PFSK-1 (cell line): ENCODE measurements at regions not wholly inside any gene's neighbourhood (a gene's known extent, or its start where the extent isn't known, plus 50 kb on each side); places are given as distances from the start of the nearest gene placed in this dataset.

Experiments
- POLR2AphosphoS5 ChIP-seq: IDR thresholded peaks from 2 replicates; pipeline ENCODE4 v1.6.1; 2012; ENCODE audit warnings: low read depth, mild to moderate bottlenecking, control low read depth, low read length, moderate library complexity
- REST ChIP-seq, 2 experiments: IDR thresholded peaks; 2 replicates each; pipeline versions ENCODE4 v1.6.1 to v1.8.0; 2011 to 2012; ENCODE audit warnings: low read depth in 2 of 2, low read length in 2 of 2, control low read depth in 1 of 2, inconsistent platforms in 1 of 2, mild to moderate bottlenecking in 1 of 2, moderate library complexity in 1 of 2; ENCODE audit not compliant: insufficient read depth in 1 of 2
- SIN3A ChIP-seq: IDR thresholded peaks from 2 replicates; pipeline ENCODE4 v1.6.1; 2012; ENCODE audit warnings: mild to moderate bottlenecking, low read length, moderate library complexity, borderline replicate concordance; ENCODE audit not compliant: insufficient read depth
- TAF1 ChIP-seq: IDR thresholded peaks from 2 replicates; pipeline ENCODE4 v1.6.1; 2012; ENCODE audit warnings: low read length, control low read depth, borderline replicate concordance; ENCODE audit not compliant: insufficient read depth

GRCh38 chr13:52931539-52932431 lies 83.3 kb upstream of the PCDH8 start:
- no peak for TF ChIP-seq POLR2AphosphoS5
- no peak for TF ChIP-seq SIN3A
- no peak for TF ChIP-seq REST (IDR thresholded peaks at IDR 0.05; ENCODE audit: insufficient read depth in 1 of 2, low read depth in 2 of 2, low read length in 2 of 2)
- no peak for TF ChIP-seq TAF1
